Chondrocyte (in vitro differentiated cells): ENCODE measurements at regions not wholly inside any gene's neighbourhood (a gene's known extent, or its start where the extent isn't known, plus 50 kb on each side); places are given as distances from the start of the nearest gene placed in this dataset.
A peak's percentile ranks its signal among the peaks of the same experiment; 100 is the strongest.
"Not testable (repeated sequence)": the region's sequence is repeated elsewhere in the genome, so short reads cannot be mapped to it uniquely, and the experiment has no call there.

Experiments used
- DNase-seq: peaks from one replicate; pipeline ENCODE4 v3.0.0; 2021; ENCODE audit warnings: mixed read lengths, low spot score
- H3K27ac Mint-ChIP-seq: one replicate; pipeline ENCODE4 v1.8.0; 2021; ENCODE audit warnings: mild to moderate bottlenecking, moderate library complexity, mixed read lengths; ENCODE audit not compliant: unreplicated experiment
- H3K27me3 Mint-ChIP-seq: 2 replicates; pipeline ENCODE4 v1.8.0; 2021; ENCODE audit warnings: low read depth, mixed read lengths
- H3K36me3 Mint-ChIP-seq: 2 replicates; pipeline ENCODE4 v1.8.0; 2021; ENCODE audit warnings: low read depth, mixed read lengths
- H3K4me1 Mint-ChIP-seq: 2 replicates; pipeline ENCODE4 v1.8.0; 2021; ENCODE audit warnings: low read depth, mild to moderate bottlenecking, mixed read lengths
- H3K4me3 Mint-ChIP-seq: one replicate; pipeline ENCODE4 v1.8.0; 2021; ENCODE audit warnings: mild to moderate bottlenecking, moderate library complexity, mixed read lengths; ENCODE audit not compliant: unreplicated experiment
- H3K9me3 Mint-ChIP-seq: 2 replicates; pipeline ENCODE4 v1.8.0; 2021; ENCODE audit warnings: low read depth, mixed read lengths
- TF ChIP-seq, protein P1 (sequence below): fragments of 200-600 bp; sonication (generic); IDR thresholded peaks from 2 replicates; pipeline ENCODE4 v1.5.0; 2021; ENCODE audit warnings: antibody characterized with exemption, mild to moderate bottlenecking, moderate library complexity

GRCh38 chr5:154593796-154594195 lies 115.8 kb upstream of the HAND1 start:
- Mint-ChIP-seq H3K36me3 (peaks cover 2% of the 10 kb centered on the region), H3K27me3 (peaks cover 22% of the 10 kb centered on the region), H3K4me3 (no peak overlapping the region), H3K4me1 (peaks cover 15% of the 10 kb centered on the region), H3K27ac (peak overlapping the region; percentile 1), H3K9me3 (peaks cover 4% of the 10 kb centered on the region)
- DNase-seq: no peak
- TF ChIP-seq, protein P1, sequence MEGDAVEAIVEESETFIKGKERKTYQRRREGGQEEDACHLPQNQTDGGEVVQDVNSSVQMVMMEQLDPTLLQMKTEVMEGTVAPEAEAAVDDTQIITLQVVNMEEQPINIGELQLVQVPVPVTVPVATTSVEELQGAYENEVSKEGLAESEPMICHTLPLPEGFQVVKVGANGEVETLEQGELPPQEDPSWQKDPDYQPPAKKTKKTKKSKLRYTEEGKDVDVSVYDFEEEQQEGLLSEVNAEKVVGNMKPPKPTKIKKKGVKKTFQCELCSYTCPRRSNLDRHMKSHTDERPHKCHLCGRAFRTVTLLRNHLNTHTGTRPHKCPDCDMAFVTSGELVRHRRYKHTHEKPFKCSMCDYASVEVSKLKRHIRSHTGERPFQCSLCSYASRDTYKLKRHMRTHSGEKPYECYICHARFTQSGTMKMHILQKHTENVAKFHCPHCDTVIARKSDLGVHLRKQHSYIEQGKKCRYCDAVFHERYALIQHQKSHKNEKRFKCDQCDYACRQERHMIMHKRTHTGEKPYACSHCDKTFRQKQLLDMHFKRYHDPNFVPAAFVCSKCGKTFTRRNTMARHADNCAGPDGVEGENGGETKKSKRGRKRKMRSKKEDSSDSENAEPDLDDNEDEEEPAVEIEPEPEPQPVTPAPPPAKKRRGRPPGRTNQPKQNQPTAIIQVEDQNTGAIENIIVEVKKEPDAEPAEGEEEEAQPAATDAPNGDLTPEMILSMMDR: no peak

DNA sequence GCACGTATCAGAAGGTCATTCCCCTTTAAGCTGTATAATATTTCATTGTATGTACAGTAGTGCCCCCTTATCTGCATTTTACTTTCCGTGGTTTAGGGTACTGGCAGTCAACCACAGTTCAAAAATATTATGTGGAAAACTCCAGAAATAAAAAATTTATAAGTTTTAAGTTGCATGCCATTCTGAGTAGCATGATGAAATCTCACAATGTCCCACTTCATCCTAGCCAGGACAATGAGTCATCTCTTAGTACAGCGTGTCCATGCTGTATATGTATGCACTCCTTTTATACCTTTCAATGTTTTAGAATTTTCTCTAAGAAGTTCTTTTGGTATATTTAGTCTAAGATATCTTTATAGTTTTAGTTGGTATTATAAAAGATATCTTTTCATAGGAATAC lies 115.0 kb upstream of the HAND1 start:
- no peak for DNase-seq
- peaks cover 15% of the 10 kb centered on the region for H3K27me3 Mint-ChIP-seq
- no peak overlapping the region for H3K4me3 Mint-ChIP-seq
- H3K27ac Mint-ChIP-seq: peak overlapping the region; percentile 90
- peaks cover 4% of the 10 kb centered on the region for H3K9me3 Mint-ChIP-seq
- H3K4me1 Mint-ChIP-seq: peaks cover 15% of the 10 kb centered on the region
- H3K36me3 Mint-ChIP-seq: no peaks in the 10 kb centered on the region
- TF ChIP-seq, protein P1: no peak

GRCh38 chr5:154590093-154590724 lies 112.2 kb upstream of the HAND1 start:
- TF ChIP-seq, protein P1: no peak
- Mint-ChIP-seq H3K27ac (no peak overlapping the region), H3K27me3 (peaks cover 9% of the 10 kb centered on the region), H3K9me3 (peaks cover 4% of the 10 kb centered on the region), H3K4me1 (peaks cover 23% of the 10 kb centered on the region), H3K4me3 (no peak overlapping the region), H3K36me3 (no peaks in the 10 kb centered on the region)
- DNase-seq: no peak

GRCh38 chr5:154589511-154589910 lies 111.5 kb upstream of the HAND1 start:
- TF ChIP-seq, protein P1: no peak

DNA sequence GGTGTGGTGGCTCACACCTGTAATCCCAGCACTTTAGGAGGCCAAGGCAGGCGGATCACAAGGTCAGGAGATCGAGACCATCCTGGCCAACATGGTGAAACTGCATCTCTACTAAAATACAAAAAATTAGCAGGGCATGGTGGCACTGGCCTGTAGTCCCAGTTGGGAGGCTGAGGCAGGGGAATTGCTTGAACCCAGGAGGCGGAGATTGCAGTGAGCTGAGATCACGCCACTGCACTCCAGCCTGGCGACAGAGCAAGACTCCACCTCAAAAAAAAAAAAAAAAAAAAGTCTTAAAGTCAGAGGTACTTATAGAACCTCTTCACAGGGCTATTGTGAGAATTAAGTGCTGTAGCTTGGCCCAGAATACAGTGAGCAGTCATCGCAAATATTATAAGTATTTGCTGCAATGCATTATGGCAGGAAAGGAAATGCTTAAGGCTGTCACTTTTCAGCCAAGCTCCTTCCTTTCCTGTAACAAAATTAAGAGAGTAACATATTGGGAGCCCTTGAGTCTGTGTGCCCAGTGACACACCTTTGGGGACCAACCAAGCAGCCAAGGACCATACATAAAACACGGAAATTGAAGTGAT lies 110.9 kb upstream of the HAND1 start:
- not testable (repeated sequence) for H3K9me3 Mint-ChIP-seq, DNase-seq, H3K36me3 Mint-ChIP-seq, H3K4me3 Mint-ChIP-seq, H3K27ac Mint-ChIP-seq
- H3K4me1 Mint-ChIP-seq: peaks cover 23% of the 10 kb centered on the region
- H3K27me3 Mint-ChIP-seq: peaks cover 19% of the 10 kb centered on the region

More at GRCh38 chr5:154589511-154589910, 111.5 kb upstream of the HAND1 start:
- H3K4me3 Mint-ChIP-seq: no peak overlapping the region
- H3K36me3 Mint-ChIP-seq: peaks cover 2% of the 10 kb centered on the region
- no peak overlapping the region for H3K27ac Mint-ChIP-seq
- H3K9me3 Mint-ChIP-seq: peaks cover 4% of the 10 kb centered on the region
- DNase-seq: no peak
- peaks cover 23% of the 10 kb centered on the region for H3K4me1 Mint-ChIP-seq
- peaks cover 13% of the 10 kb centered on the region for H3K27me3 Mint-ChIP-seq
